Peyer's patch (tissue), 4 donors: ENCODE measurements at regions not wholly inside any gene's neighbourhood (a gene's known extent, or its start where the extent isn't known, plus 50 kb on each side); places are given as distances from the start of the nearest gene placed in this dataset.
"Not testable (repeated sequence)": the region's sequence is repeated elsewhere in the genome, so short reads cannot be mapped to it uniquely, and the experiment has no call there.

ENCODE experiments used
- DNase-seq, 3 donors: peaks; one replicate each; pipeline ENCODE4 v3.0.0-alpha.2; 2017 to 2019
- H3K27ac ChIP-seq, 4 donors: fragments of 200-600 bp; sonication (generic); one replicate each; pipeline ENCODE4 v1.5.1; 2016 to 2019
- H3K27me3 ChIP-seq, 2 donors: fragments of 200-600 bp; sonication (generic); one replicate each; pipeline ENCODE4 v1.5.1; 2019
- H3K36me3 ChIP-seq, 3 donors: fragments of 200-600 bp; sonication (generic); one replicate each; pipeline ENCODE4 v1.5.1; 2016 to 2019
- H3K4me1 ChIP-seq, 4 donors: fragments of 200-600 bp; sonication (generic); one replicate each; pipeline ENCODE4 v1.5.1; 2016 to 2019
- H3K4me3 ChIP-seq, 4 donors: fragments of 200-600 bp; sonication (generic); 1 replicate in 3 of 4; 2 replicates in 1 of 4; pipeline ENCODE4 v1.5.1; 2016 to 2019; ENCODE audit warnings: mild to moderate bottlenecking in 1 of 4
- H3K9me3 ChIP-seq, 4 donors: fragments of 200-600 bp; sonication (generic); one replicate each; pipeline ENCODE4 v1.5.1; 2016 to 2019; ENCODE audit warnings: mild to moderate bottlenecking in 1 of 4
- CTCF ChIP-seq, 6 experiments: fragments of 450-650 bp in 4 of 6; fragments of 200-600 bp in 2 of 6; sonication (generic) in 1 of 6; IDR thresholded peaks; one replicate each; pipeline ENCODE4 v1.5.1; 2017 to 2019; ENCODE audit warnings: antibody characterized with exemption in 6 of 6, mild to moderate bottlenecking in 3 of 6, moderate library complexity in 1 of 6
- POLR2A ChIP-seq, 2 donors: fragments of 450-650 bp; IDR thresholded peaks; one replicate each; pipeline ENCODE4 v1.5.1; 2017; ENCODE audit warnings: antibody characterized with exemption in 2 of 2, mild to moderate bottlenecking in 2 of 2, moderate library complexity in 2 of 2

- H3K27ac ChIP-seq, H3K4me3 ChIP-seq, H3K4me1 ChIP-seq, H3K9me3 ChIP-seq, H3K36me3 ChIP-seq, DNase-seq, H3K27me3 ChIP-seq: not testable (repeated sequence)
Measured at GRCh38 chr2:76697439-76697838, 824.7 kb downstream of the LRRTM4 start.

DNA sequence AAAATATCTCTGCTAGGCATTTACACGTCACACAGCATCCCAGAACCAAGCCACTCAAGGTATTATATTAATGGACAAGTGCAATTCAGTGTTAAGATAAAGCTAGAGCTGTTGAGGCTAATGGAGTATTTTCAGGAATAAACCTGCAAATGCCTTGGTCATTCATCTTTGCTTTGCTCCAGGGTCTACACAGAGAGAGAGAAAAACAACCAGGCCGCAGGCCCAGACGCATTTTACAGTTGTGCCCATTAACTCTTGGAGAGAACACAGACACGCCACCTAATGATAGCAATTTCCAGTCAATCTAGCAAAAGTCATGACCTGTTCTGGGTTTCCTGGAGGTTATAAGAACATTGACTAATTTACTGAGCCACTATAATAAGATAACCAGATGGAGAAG, 829.3 kb downstream of the LRRTM4 start:
- Histone ChIP-seq H3K27ac (no peak overlapping the region), H3K4me3 (no peak overlapping the region), H3K4me1 (no peaks in the 10 kb centered on the region), H3K27me3 (no peaks in the 10 kb centered on the region), H3K9me3 (no peaks in the 10 kb centered on the region), H3K36me3 (no peaks in the 10 kb centered on the region)
- no peak for TF ChIP-seq POLR2A (IDR thresholded peaks at IDR 0.05)
- no peak for DNase-seq

- no peak for DNase-seq
- TF ChIP-seq CTCF (IDR thresholded peaks at IDR 0.05) (no peak), POLR2A (IDR thresholded peaks at IDR 0.05) (no peak)
- Histone ChIP-seq H3K9me3 (no peaks in the 10 kb centered on the region), H3K36me3 (no peaks in the 10 kb centered on the region), H3K27ac (no peak overlapping the region), H3K27me3 (no peaks in the 10 kb centered on the region), H3K4me1 (no peaks in the 10 kb centered on the region), H3K4me3 (no peak overlapping the region)
Measured at GRCh38 chr2:76688732-76689131, 833.4 kb downstream of the LRRTM4 start.

- no peak for DNase-seq
- no peaks in the 10 kb centered on the region for H3K36me3 ChIP-seq
- H3K4me3 ChIP-seq: no peak overlapping the region
Measured at GRCh38 chr2:76687923-76688322, 834.3 kb downstream of the LRRTM4 start.

GRCh38 chr2:76684756-76685155, 837.4 kb downstream of the LRRTM4 start:
- no peak for DNase-seq
- H3K9me3 ChIP-seq: no peaks in the 10 kb centered on the region
- no peaks in the 10 kb centered on the region for H3K36me3 ChIP-seq
- H3K4me1 ChIP-seq: no peaks in the 10 kb centered on the region
- TF ChIP-seq POLR2A (IDR thresholded peaks at IDR 0.05): no peak
- no peak for TF ChIP-seq CTCF (IDR thresholded peaks at IDR 0.05)
- no peaks in the 10 kb centered on the region for H3K27me3 ChIP-seq
- H3K27ac ChIP-seq: no peak overlapping the region
- no peak overlapping the region for H3K4me3 ChIP-seq

More at GRCh38 chr2:76687923-76688322, 834.3 kb downstream of the LRRTM4 start:
- Histone ChIP-seq H3K4me1 (no peaks in the 10 kb centered on the region), H3K27me3 (no peaks in the 10 kb centered on the region), H3K27ac (no peak overlapping the region), H3K9me3 (no peaks in the 10 kb centered on the region)
- no peak for TF ChIP-seq POLR2A (IDR thresholded peaks at IDR 0.05)
- no peak for TF ChIP-seq CTCF (IDR thresholded peaks at IDR 0.05)

DNA sequence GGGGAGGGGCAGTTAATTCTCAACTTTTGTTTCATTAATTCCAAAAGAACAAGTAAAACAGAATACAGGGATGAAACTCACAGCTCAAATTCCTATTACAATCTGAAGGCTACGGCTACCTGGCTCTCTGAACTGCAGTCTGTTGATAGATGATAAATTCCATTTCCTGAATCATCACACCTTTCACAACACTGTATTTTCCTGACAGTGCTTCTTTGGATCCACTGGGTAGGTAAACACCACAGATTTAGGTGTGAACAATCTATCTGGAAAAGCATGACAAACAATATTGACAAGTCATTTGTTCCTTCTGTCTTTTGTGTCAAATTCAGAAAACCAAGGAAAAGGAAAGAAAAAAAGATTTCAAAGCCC, 843.2 kb downstream of the LRRTM4 start:
- no peak overlapping the region for H3K27ac ChIP-seq
- H3K4me3 ChIP-seq: no peak overlapping the region
- TF ChIP-seq CTCF (IDR thresholded peaks at IDR 0.05): no peak
- H3K27me3 ChIP-seq: no peaks in the 10 kb centered on the region
- H3K4me1 ChIP-seq: peaks cover 0 to 2% (median 0%) of the 10 kb centered on the region in 4 donors
- no peaks in the 10 kb centered on the region for H3K36me3 ChIP-seq
- no peak for DNase-seq
- no peaks in the 10 kb centered on the region for H3K9me3 ChIP-seq

DNA sequence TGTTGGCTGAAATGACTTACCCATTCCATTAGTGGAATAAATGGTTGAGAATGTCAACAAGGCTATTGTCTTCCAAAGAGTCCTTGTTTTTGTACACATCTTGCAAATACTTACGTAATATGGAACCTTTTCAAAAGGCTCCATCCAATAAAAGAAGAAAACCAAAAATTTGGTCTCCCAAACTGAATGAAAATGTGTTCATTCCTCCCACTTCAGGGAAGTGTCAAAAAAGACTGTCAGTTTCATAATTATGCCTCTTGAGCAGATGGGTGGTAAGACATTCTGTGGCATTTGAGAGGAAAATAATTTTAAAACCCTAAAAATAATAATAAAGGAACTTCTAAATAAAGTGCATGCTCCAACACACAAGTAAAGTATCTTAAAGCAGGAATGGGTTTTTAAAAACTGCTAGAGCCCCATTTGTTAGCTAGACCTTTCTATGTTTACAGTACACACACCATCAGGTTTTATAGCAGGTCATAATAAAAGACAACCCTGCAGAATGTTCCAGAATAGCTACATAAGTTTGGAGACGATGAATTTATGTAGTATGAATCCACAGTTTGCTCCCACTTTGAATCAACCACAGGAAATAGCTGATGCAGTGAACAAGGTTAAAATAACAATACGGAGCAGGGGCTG, 843.7 kb downstream of the LRRTM4 start:
- Histone ChIP-seq H3K36me3 (no peaks in the 10 kb centered on the region), H3K4me1 (peaks cover 0 to 7% (median 0%) of the 10 kb centered on the region in 4 donors), H3K27me3 (no peaks in the 10 kb centered on the region), H3K27ac (no peak overlapping the region), H3K9me3 (no peaks in the 10 kb centered on the region), H3K4me3 (no peak overlapping the region)
- DNase-seq: no peak
- no peak for TF ChIP-seq CTCF (IDR thresholded peaks at IDR 0.05)
- no peak for TF ChIP-seq POLR2A (IDR thresholded peaks at IDR 0.05)
